LNCAP (cell line): ENCODE measurements at regions not wholly inside any gene's neighbourhood (a gene's known extent, or its start where the extent isn't known, plus 50 kb on each side); places are given as distances from the start of the nearest gene placed in this dataset.

Experiments used
- CTCF ChIP-seq: fragments of 450-650 bp; IDR thresholded peaks from 2 replicates; pipeline ENCODE4 v1.5.1; 2017; ENCODE audit warnings: mild to moderate bottlenecking

- no peak for TF ChIP-seq CTCF
Observed at GRCh38 chr7:19969859-19970493, 196.6 kb upstream of the TMEM196 start.

- TF ChIP-seq CTCF: no peak
Observed at GRCh38 chr7:19964246-19964645, 190.8 kb upstream of the TMEM196 start.

GRCh38 chr7:19963695-19964094, 190.3 kb upstream of the TMEM196 start:
- TF ChIP-seq CTCF: no peak

- no peak for TF ChIP-seq CTCF
Observed at GRCh38 chr7:19958309-19958896, 185.0 kb upstream of the TMEM196 start.

- TF ChIP-seq CTCF: no peak
Observed at GRCh38 chr7:19957664-19958063, 184.2 kb upstream of the TMEM196 start.

GRCh38 chr7:19948160-19948559, 174.7 kb upstream of the TMEM196 start:
- no peak for TF ChIP-seq CTCF

- TF ChIP-seq CTCF: no peak
Observed at GRCh38 chr7:19944363-19945120, 171.1 kb upstream of the TMEM196 start.
